Neural progenitor cell (in vitro differentiated cells): ENCODE measurements at regions not wholly inside any gene's neighbourhood (a gene's known extent, or its start where the extent isn't known, plus 50 kb on each side); places are given as distances from the start of the nearest gene placed in this dataset.

Source experiments
- DNase-seq: peaks from one replicate; pipeline ENCODE4 v3.0.0-alpha.2; 2016; ENCODE audit warnings: low spot score
- H2AFZ ChIP-seq: fragments of 200-600 bp; sonication (generic); replicated peaks from 2 replicates; pipeline ENCODE4 v1.6.1; 2016; ENCODE audit warnings: antibody characterized with exemption
- H3F3A ChIP-seq: fragments of 200-600 bp; sonication (generic); 2 replicates; pipeline ENCODE4 v1.6.1; 2016; ENCODE audit warnings: antibody characterized with exemption, low read depth
- H3K27ac ChIP-seq: fragments of 200-600 bp; sonication (generic); 2 replicates; pipeline ENCODE4 v1.5.1; 2016; ENCODE audit warnings: mild to moderate bottlenecking
- H3K27me3 ChIP-seq: fragments of 200-600 bp; sonication (generic); 2 replicates; pipeline ENCODE4 v1.6.1; 2016; ENCODE audit warnings: mild to moderate bottlenecking, moderate library complexity
- H3K36me3 ChIP-seq: fragments of 200-600 bp; sonication (generic); 2 replicates; pipeline ENCODE4 v1.5.1; 2016
- H3K4me1 ChIP-seq: fragments of 200-600 bp; sonication (generic); 2 replicates; pipeline ENCODE4 v1.6.1; 2016; ENCODE audit warnings: mixed run types
- H3K4me2 ChIP-seq: fragments of 200-600 bp; sonication (generic); 2 replicates; pipeline ENCODE4 v1.6.1; 2016
- H3K4me3 ChIP-seq: fragments of 200-600 bp; sonication (generic); 2 replicates; pipeline ENCODE4 v1.5.1; 2016
- H3K79me2 ChIP-seq: fragments of 200-600 bp; sonication (generic); 2 replicates; pipeline ENCODE4 v1.6.1; 2016; ENCODE audit warnings: low read depth
- H3K9ac ChIP-seq: fragments of 200-600 bp; sonication (generic); 2 replicates; pipeline ENCODE4 v1.6.1; 2016
- H3K9me3 ChIP-seq: fragments of 200-600 bp; sonication (generic); 2 replicates; pipeline ENCODE4 v1.5.1; 2016; ENCODE audit warnings: low read depth
- H4K20me1 ChIP-seq: fragments of 200-600 bp; sonication (generic); 2 replicates; pipeline ENCODE4 v1.6.1; 2016; ENCODE audit warnings: low read depth
- H3K27ac Mint-ChIP-seq: 3 replicates; pipeline ENCODE4 v1.8.0; 2021; ENCODE audit warnings: mixed read lengths
- H3K27me3 Mint-ChIP-seq: 2 replicates; pipeline ENCODE4 v1.8.0; 2022; ENCODE audit warnings: low read depth, mild to moderate bottlenecking, inconsistent platforms, moderate library complexity, mixed read lengths; ENCODE audit not compliant: insufficient read depth
- H3K36me3 Mint-ChIP-seq: 3 replicates; pipeline ENCODE4 v1.8.0; 2021; ENCODE audit warnings: mixed read lengths
- H3K4me1 Mint-ChIP-seq: 3 replicates; pipeline ENCODE4 v1.8.0; 2021; ENCODE audit warnings: mixed read lengths
- H3K4me3 Mint-ChIP-seq: 3 replicates; pipeline ENCODE4 v1.8.0; 2021; ENCODE audit warnings: mild to moderate bottlenecking, moderate library complexity, mixed read lengths
- H3K9me3 Mint-ChIP-seq: 3 replicates; pipeline ENCODE4 v1.8.0; 2020; ENCODE audit warnings: mixed read lengths
- EZH2 ChIP-seq: fragments of 200-600 bp; sonication (generic); IDR thresholded peaks from 2 replicates; pipeline ENCODE4 v1.6.1; 2017; ENCODE audit warnings: antibody characterized with exemption, mild to moderate bottlenecking, moderate library complexity
- EZH2phosphoT487 ChIP-seq: fragments of 200-600 bp; sonication (generic); IDR thresholded peaks from 2 replicates; pipeline ENCODE4 v1.6.1; 2017; ENCODE audit warnings: antibody characterized with exemption
- TF ChIP-seq, protein P1 (sequence below): fragments of 200-600 bp; sonication (generic); IDR thresholded peaks from 2 replicates; pipeline ENCODE4 v1.5.1; 2017; ENCODE audit warnings: antibody characterized with exemption, mild to moderate bottlenecking

DNA sequence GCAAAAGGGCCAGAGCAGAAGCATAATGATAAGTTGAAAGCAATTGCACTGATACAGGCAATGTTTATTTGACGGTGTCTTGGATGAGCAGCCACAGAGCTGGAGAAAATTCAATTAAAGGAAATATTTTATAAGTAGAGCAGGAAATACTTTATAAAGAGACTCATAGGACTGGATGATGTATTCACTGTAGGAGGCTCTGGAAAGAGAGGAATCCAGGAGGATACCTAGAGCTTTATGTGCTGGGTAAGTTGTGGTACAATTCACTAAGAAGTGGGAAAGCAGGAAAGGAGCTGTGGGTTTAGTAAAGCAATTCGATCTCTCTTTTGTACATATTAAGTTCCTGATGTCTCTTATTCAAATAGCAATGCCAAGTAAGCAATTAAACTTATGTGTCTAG lies 86.3 kb downstream of the C6orf118 start:
- H3K36me3 Mint-ChIP-seq, result no peaks in the 10 kb centered on the region
- Histone ChIP-seq H3K36me3 (no peaks in the 10 kb centered on the region), H3K79me2 (no peaks in the 10 kb centered on the region), H3K9ac (no peak overlapping the region), H3K27ac (no peak overlapping the region), H3K4me2 (no peak overlapping the region), H3K27me3 (no peaks in the 10 kb centered on the region), H2AFZ (no peak overlapping the region), H4K20me1 (no peaks in the 10 kb centered on the region), H3K9me3 (no peaks in the 10 kb centered on the region), H3F3A (no peaks in the 10 kb centered on the region), H3K4me1 (no peaks in the 10 kb centered on the region), H3K4me3 (no peak overlapping the region)
- no peak for DNase-seq
- no peak overlapping the region for H3K27ac Mint-ChIP-seq
- no peak overlapping the region for H3K4me3 Mint-ChIP-seq
- H3K9me3 Mint-ChIP-seq, result no peaks in the 10 kb centered on the region
- TF ChIP-seq EZH2phosphoT487 (no peak), EZH2 (no peak)
- TF ChIP-seq, protein P1, sequence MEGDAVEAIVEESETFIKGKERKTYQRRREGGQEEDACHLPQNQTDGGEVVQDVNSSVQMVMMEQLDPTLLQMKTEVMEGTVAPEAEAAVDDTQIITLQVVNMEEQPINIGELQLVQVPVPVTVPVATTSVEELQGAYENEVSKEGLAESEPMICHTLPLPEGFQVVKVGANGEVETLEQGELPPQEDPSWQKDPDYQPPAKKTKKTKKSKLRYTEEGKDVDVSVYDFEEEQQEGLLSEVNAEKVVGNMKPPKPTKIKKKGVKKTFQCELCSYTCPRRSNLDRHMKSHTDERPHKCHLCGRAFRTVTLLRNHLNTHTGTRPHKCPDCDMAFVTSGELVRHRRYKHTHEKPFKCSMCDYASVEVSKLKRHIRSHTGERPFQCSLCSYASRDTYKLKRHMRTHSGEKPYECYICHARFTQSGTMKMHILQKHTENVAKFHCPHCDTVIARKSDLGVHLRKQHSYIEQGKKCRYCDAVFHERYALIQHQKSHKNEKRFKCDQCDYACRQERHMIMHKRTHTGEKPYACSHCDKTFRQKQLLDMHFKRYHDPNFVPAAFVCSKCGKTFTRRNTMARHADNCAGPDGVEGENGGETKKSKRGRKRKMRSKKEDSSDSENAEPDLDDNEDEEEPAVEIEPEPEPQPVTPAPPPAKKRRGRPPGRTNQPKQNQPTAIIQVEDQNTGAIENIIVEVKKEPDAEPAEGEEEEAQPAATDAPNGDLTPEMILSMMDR, result no peak
- peaks cover 6% of the 10 kb centered on the region for H3K27me3 Mint-ChIP-seq
- peaks cover 10% of the 10 kb centered on the region for H3K4me1 Mint-ChIP-seq

DNA sequence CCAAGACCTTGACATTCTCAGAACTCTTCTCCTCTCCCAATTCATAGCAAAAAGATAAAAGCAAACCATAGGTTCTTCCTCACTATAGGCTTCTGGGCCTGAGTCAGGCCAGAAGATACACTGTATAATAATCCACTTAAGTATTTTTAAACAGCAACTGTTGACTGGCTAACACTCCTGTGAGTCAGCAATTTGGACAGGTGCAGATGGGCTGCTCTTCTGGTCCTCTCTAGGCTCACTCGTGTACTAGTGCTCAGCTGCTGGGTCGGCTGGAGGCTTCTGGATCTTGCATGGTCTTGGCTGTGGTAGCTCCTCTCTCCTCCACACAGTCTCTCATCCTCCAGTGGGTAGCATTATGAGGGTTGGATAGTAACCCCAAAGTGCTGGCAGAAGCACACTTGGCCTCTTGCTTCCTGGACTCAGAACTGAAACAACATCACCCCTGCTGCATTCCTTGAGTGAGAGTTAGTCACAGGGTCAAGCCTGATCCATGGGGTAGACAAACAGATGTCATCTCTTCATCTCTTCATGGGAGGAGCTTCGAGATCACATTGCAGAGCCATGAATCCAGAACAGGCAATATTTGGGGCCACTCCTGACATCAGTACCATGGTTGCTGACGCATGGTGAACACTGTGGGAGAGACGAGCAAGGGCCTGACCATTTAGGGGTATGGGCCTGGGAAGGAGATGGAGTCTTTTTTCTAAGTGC lies 86.9 kb downstream of the C6orf118 start:
- Histone ChIP-seq H3K27ac (no peak overlapping the region), H3K4me3 (no peak overlapping the region), H2AFZ (no peak overlapping the region), H3K27me3 (no peaks in the 10 kb centered on the region), H3K9ac (no peak overlapping the region), H3K4me2 (no peak overlapping the region), H3K4me1 (no peaks in the 10 kb centered on the region), H3K79me2 (no peaks in the 10 kb centered on the region), H3F3A (no peaks in the 10 kb centered on the region), H3K9me3 (no peaks in the 10 kb centered on the region), H4K20me1 (no peaks in the 10 kb centered on the region), H3K36me3 (no peaks in the 10 kb centered on the region)
- Mint-ChIP-seq H3K4me1 (peaks cover 12% of the 10 kb centered on the region), H3K4me3 (no peak overlapping the region), H3K27ac (no peak overlapping the region), H3K9me3 (no peaks in the 10 kb centered on the region), H3K27me3 (peaks cover 6% of the 10 kb centered on the region), H3K36me3 (no peaks in the 10 kb centered on the region)
- TF ChIP-seq EZH2phosphoT487 (no peak), EZH2 (no peak)
- TF ChIP-seq, protein P1, result no peak
- DNase-seq, result no peak

DNA sequence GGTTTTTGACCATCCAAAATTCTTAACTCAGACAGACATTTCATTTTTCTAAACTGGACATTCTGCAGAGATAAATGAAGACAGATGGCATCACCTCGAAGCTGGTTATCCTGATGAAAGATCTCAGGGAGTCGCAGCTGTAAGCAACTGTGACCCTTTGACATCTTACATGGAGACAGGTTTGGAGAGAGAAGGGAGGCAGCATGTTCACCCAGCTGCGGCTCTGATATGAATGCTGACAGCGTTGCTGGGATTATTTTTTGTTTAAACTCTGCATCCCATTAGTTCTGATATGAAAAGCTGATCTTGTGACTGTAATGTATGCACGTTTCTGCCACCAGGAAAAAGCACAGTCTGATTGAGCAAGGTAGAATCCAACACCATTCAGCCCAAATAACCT lies 89.4 kb downstream of the C6orf118 start:
- Histone ChIP-seq H3K79me2 (no peaks in the 10 kb centered on the region), H3K27me3 (no peaks in the 10 kb centered on the region), H3K27ac (no peak overlapping the region), H3F3A (no peaks in the 10 kb centered on the region), H3K9ac (no peak overlapping the region), H4K20me1 (no peaks in the 10 kb centered on the region), H3K36me3 (no peaks in the 10 kb centered on the region), H3K4me1 (no peaks in the 10 kb centered on the region), H3K9me3 (no peaks in the 10 kb centered on the region), H3K4me2 (no peak overlapping the region), H3K4me3 (no peak overlapping the region), H2AFZ (no peak overlapping the region)
- Mint-ChIP-seq H3K9me3 (no peaks in the 10 kb centered on the region), H3K36me3 (no peaks in the 10 kb centered on the region), H3K4me1 (peaks cover 12% of the 10 kb centered on the region), H3K27me3 (peaks cover 6% of the 10 kb centered on the region), H3K4me3 (no peak overlapping the region), H3K27ac (no peak overlapping the region)
- TF ChIP-seq, protein P1, result no peak
- TF ChIP-seq EZH2phosphoT487, result no peak
- no peak for TF ChIP-seq EZH2
- no peak for DNase-seq
